Fibroblast of mammary gland (primary cell): ENCODE measurements at regions not wholly inside any gene's neighbourhood (a gene's known extent, or its start where the extent isn't known, plus 50 kb on each side); places are given as distances from the start of the nearest gene placed in this dataset.
"Not testable (repeated sequence)": the region's sequence is repeated elsewhere in the genome, so short reads cannot be mapped to it uniquely, and the experiment has no call there.

Source experiments
- DNase-seq: peaks from one replicate; pipeline ENCODE4 v3.0.0-alpha.2; 2010; ENCODE audit warnings: low read depth
- H3K4me3 ChIP-seq: 2 replicates; pipeline ENCODE4 v1.5.1; 2011; ENCODE audit warnings: low read depth, mild to moderate bottlenecking, low read length, moderate library complexity; ENCODE audit not compliant: control insufficient read depth
- CTCF ChIP-seq: conservative IDR thresholded peaks from 2 replicates; pipeline ENCODE4 v1.5.1; 2011; ENCODE audit warnings: low read depth, low read length, inconsistent platforms; ENCODE audit not compliant: control insufficient read depth, insufficient read depth

- TF ChIP-seq CTCF: no peak
- no peak for DNase-seq
- H3K4me3 ChIP-seq: no peak overlapping the region
Observed at GRCh38 chr22:23496445-23496833, 83.7 kb downstream of the IGLL1 start.

GRCh38 chr22:23495614-23496444 lies 84.3 kb downstream of the IGLL1 start:
- no peak overlapping the region for H3K4me3 ChIP-seq
- DNase-seq: no peak
- TF ChIP-seq CTCF: no peak

GRCh38 chr22:23494930-23495266 lies 85.2 kb downstream of the IGLL1 start:
- TF ChIP-seq CTCF: no peak
- DNase-seq: no peak
- H3K4me3 ChIP-seq: no peak overlapping the region

GRCh38 chr22:23485490-23485889 lies 94.6 kb downstream of the IGLL1 start:
- no peak overlapping the region for H3K4me3 ChIP-seq
- no peak for DNase-seq
- no peak for TF ChIP-seq CTCF

GRCh38 chr22:23484651-23485050 lies 95.4 kb downstream of the IGLL1 start:
- DNase-seq: no peak
- H3K4me3 ChIP-seq: no peak overlapping the region
- TF ChIP-seq CTCF: no peak

GRCh38 chr22:23481369-23481768 lies 98.7 kb downstream of the IGLL1 start:
- DNase-seq: no peak
- no peak overlapping the region for H3K4me3 ChIP-seq
- TF ChIP-seq CTCF: no peak

GRCh38 chr22:23478175-23478574 lies 101.9 kb downstream of the IGLL1 start:
- peak; percentile 17 for DNase-seq
- no peak for TF ChIP-seq CTCF
- no peak overlapping the region for H3K4me3 ChIP-seq

- not testable (repeated sequence) for H3K4me3 ChIP-seq, DNase-seq
Observed at GRCh38 chr22:23474531-23474930, 105.6 kb downstream of the IGLL1 start.
